Gastroesophageal sphincter (tissue), 4 donors: ENCODE measurements at regions not wholly inside any gene's neighbourhood (a gene's known extent, or its start where the extent isn't known, plus 50 kb on each side); places are given as distances from the start of the nearest gene placed in this dataset.

Experiments used
- ATAC-seq: fragments of 150-250 bp; one replicate; pipeline ENCODE4 v1.9.1; 2016; ENCODE audit warnings: mild to moderate bottlenecking, moderate library complexity
- H3K27ac ChIP-seq, 4 donors: fragments of 200-600 bp; sonication (generic) in 3 of 4; 1 replicate in 3 of 4; 2 replicates in 1 of 4; pipeline ENCODE4 v1.5.1; 2016 to 2019
- H3K27me3 ChIP-seq: fragments of 200-600 bp; sonication (generic); one replicate; pipeline ENCODE4 v1.5.1; 2019
- H3K36me3 ChIP-seq, 2 donors: fragments of 200-600 bp; sonication (generic); one replicate each; pipeline ENCODE4 v1.5.1; 2019; ENCODE audit warnings: control low read depth in 1 of 2
- H3K4me1 ChIP-seq, 3 donors: fragments of 200-600 bp; sonication (generic); 1 replicate in 2 of 3; 2 replicates in 1 of 3; pipeline ENCODE4 v1.5.1; 2016 to 2019; ENCODE audit warnings: control low read depth in 2 of 3
- H3K4me3 ChIP-seq, 2 donors: fragments of 200-600 bp; sonication (generic); one replicate each; pipeline ENCODE4 v1.5.1; 2019; ENCODE audit warnings: mild to moderate bottlenecking in 1 of 2, moderate library complexity in 1 of 2
- H3K9me3 ChIP-seq, 3 donors: fragments of 200-600 bp; sonication (generic); one replicate each; pipeline ENCODE4 v1.5.1; 2017 to 2019; ENCODE audit warnings: control low read depth in 2 of 3
- EP300 ChIP-seq: sonication (generic); formaldehyde crosslinking; IDR thresholded peaks from one replicate; pipeline ENCODE4 v1.6.1; 2017; ENCODE audit warnings: antibody characterized with exemption, mild to moderate bottlenecking
- POLR2A ChIP-seq, 2 donors: fragments of 450-650 bp; IDR thresholded peaks; one replicate each; pipeline ENCODE4 v1.6.1; 2017; ENCODE audit warnings: antibody characterized with exemption in 2 of 2, mild to moderate bottlenecking in 2 of 2, moderate library complexity in 1 of 2
- POLR2AphosphoS5 ChIP-seq: sonication (generic); formaldehyde crosslinking; IDR thresholded peaks from one replicate; pipeline ENCODE4 v1.6.1; 2017; ENCODE audit warnings: antibody characterized with exemption
- WGBS, 2 donors: methylation state at CpG; one replicate each; pipeline ENCODE4 v1.1.5; 2018; ENCODE audit warnings: low coverage in 1 of 2; 5-methylcytosine and 5-hydroxymethylcytosine counted together
- TF ChIP-seq, protein P1 (sequence below), 4 experiments: fragments of 200-600 bp in 2 of 4; fragments of 450-650 bp in 2 of 4; sonication (generic) in 1 of 4; IDR thresholded peaks; one replicate each; pipeline ENCODE4 v1.5.1; 2017 to 2019; ENCODE audit warnings: antibody characterized with exemption in 4 of 4, mild to moderate bottlenecking in 2 of 4, moderate library complexity in 2 of 4

GRCh38 chr10:55464083-55464482, 663.1 kb upstream of the PCDH15 start:
- no peak for ATAC-seq
- no peaks in the 10 kb centered on the region for H3K36me3 ChIP-seq
- H3K27me3 ChIP-seq = no peaks in the 10 kb centered on the region
- 74% methylated on average over 4 of the region's 4 CpGs for WGBS, 2 donors
- no peaks in the 10 kb centered on the region for H3K9me3 ChIP-seq
- TF ChIP-seq EP300 = no peak
- TF ChIP-seq POLR2AphosphoS5 = no peak
- TF ChIP-seq POLR2A (IDR thresholded peaks at IDR 0.05) = no peak
- TF ChIP-seq, protein P1, sequence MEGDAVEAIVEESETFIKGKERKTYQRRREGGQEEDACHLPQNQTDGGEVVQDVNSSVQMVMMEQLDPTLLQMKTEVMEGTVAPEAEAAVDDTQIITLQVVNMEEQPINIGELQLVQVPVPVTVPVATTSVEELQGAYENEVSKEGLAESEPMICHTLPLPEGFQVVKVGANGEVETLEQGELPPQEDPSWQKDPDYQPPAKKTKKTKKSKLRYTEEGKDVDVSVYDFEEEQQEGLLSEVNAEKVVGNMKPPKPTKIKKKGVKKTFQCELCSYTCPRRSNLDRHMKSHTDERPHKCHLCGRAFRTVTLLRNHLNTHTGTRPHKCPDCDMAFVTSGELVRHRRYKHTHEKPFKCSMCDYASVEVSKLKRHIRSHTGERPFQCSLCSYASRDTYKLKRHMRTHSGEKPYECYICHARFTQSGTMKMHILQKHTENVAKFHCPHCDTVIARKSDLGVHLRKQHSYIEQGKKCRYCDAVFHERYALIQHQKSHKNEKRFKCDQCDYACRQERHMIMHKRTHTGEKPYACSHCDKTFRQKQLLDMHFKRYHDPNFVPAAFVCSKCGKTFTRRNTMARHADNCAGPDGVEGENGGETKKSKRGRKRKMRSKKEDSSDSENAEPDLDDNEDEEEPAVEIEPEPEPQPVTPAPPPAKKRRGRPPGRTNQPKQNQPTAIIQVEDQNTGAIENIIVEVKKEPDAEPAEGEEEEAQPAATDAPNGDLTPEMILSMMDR (IDR thresholded peaks at IDR 0.05) = no peak
- no peaks in the 10 kb centered on the region for H3K4me1 ChIP-seq
- H3K27ac ChIP-seq = no peak overlapping the region
- H3K4me3 ChIP-seq = no peak overlapping the region

DNA sequence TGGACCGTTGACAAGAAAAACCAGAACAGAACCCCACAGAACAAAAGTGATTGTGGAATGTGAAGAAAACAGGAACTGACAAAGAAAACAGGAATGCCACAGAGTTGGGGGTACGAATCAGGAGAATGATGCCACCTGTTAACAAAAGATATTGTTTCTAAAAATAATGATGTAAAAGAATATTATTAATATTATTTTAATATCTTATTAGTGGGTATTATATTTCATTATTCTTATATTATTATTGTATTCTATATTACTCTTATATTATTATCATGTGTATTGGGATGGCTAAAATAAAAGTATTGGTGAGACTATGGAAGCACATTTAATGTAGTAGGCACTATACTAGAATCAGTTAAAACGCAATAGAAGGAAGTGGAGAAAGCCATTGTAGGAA, 659.0 kb upstream of the PCDH15 start:
- ATAC-seq = no peak
- H3K36me3 ChIP-seq = no peaks in the 10 kb centered on the region
- TF ChIP-seq POLR2A (IDR thresholded peaks at IDR 0.05) (no peak), POLR2AphosphoS5 (no peak), EP300 (no peak)
- H3K4me1 ChIP-seq = no peaks in the 10 kb centered on the region
- no peaks in the 10 kb centered on the region for H3K27me3 ChIP-seq
- no peaks in the 10 kb centered on the region for H3K9me3 ChIP-seq
- WGBS, 2 donors = 84 to 86% methylated on average over 3 of the region's 3 CpGs
- H3K4me3 ChIP-seq = no peak overlapping the region
- no peak overlapping the region for H3K27ac ChIP-seq

GRCh38 chr10:55449981-55450380, 649.0 kb upstream of the PCDH15 start:
- no peak for ATAC-seq
- Histone ChIP-seq H3K27me3 (no peaks in the 10 kb centered on the region), H3K27ac (no peak overlapping the region), H3K9me3 (no peaks in the 10 kb centered on the region), H3K4me3 (no peak overlapping the region), H3K36me3 (no peaks in the 10 kb centered on the region), H3K4me1 (no peaks in the 10 kb centered on the region)
- 52 to 61% methylated on average over 2 of the region's 2 CpGs for WGBS, 2 donors
- no peak for TF ChIP-seq POLR2AphosphoS5
- TF ChIP-seq, protein P1 (IDR thresholded peaks at IDR 0.05) = no peak
- no peak for TF ChIP-seq POLR2A (IDR thresholded peaks at IDR 0.05)
- TF ChIP-seq EP300 = no peak

- no peak overlapping the region for H3K4me3 ChIP-seq
- no peaks in the 10 kb centered on the region for H3K36me3 ChIP-seq
- ATAC-seq = no peak
- no peaks in the 10 kb centered on the region for H3K4me1 ChIP-seq
- no peaks in the 10 kb centered on the region for H3K27me3 ChIP-seq
- WGBS, 2 donors = 90 to 92% methylated on average over 4 to 5 of the region's 5 CpGs
- H3K27ac ChIP-seq = no peak overlapping the region
- no peaks in the 10 kb centered on the region for H3K9me3 ChIP-seq
- TF ChIP-seq POLR2AphosphoS5 (no peak), POLR2A (IDR thresholded peaks at IDR 0.05) (no peak), EP300 (no peak)
- TF ChIP-seq, protein P1 (IDR thresholded peaks at IDR 0.05) = no peak
Observed at GRCh38 chr10:55446441-55447002, 645.5 kb upstream of the PCDH15 start.

- WGBS, 2 donors = 86 to 95% methylated on average over 2 of the region's 2 CpGs
- no peak for ATAC-seq
- H3K27me3 ChIP-seq = no peaks in the 10 kb centered on the region
- no peaks in the 10 kb centered on the region for H3K9me3 ChIP-seq
- no peak overlapping the region for H3K4me3 ChIP-seq
- no peaks in the 10 kb centered on the region for H3K4me1 ChIP-seq
- no peak for TF ChIP-seq POLR2AphosphoS5
- no peak for TF ChIP-seq POLR2A (IDR thresholded peaks at IDR 0.05)
- no peak for TF ChIP-seq EP300
- TF ChIP-seq, protein P1 (IDR thresholded peaks at IDR 0.05) = no peak
- no peak overlapping the region for H3K27ac ChIP-seq
- H3K36me3 ChIP-seq = no peaks in the 10 kb centered on the region
Observed at GRCh38 chr10:55441777-55442176, 640.7 kb upstream of the PCDH15 start.
